Right lobe of liver (tissue), 6 donors: ENCODE measurements at regions not wholly inside any gene's neighbourhood (a gene's known extent, or its start where the extent isn't known, plus 50 kb on each side); places are given as distances from the start of the nearest gene placed in this dataset.

Experiments used
- ATAC-seq, 4 donors: fragments of 200-7000 bp; cut with Tn5 transposase; one replicate each; pipeline ENCODE4 v1.9.1; 2020; ENCODE audit warnings: mild to moderate bottlenecking in 4 of 4, moderate library complexity in 4 of 4
- DNase-seq, 3 donors: peaks; one replicate each; pipeline ENCODE4 v3.0.0-alpha.2; 2020
- H3K27ac ChIP-seq, 3 donors: fragments of 200-600 bp; one replicate each; pipeline ENCODE4 v1.8.0; 2022
- H3K27me3 ChIP-seq, 2 donors: fragments of 200-600 bp; one replicate each; pipeline ENCODE4 v1.8.0; 2022
- H3K36me3 ChIP-seq, 4 donors: fragments of 200-600 bp; sonication (generic) in 1 of 4; one replicate each; pipeline versions ENCODE4 v1.5.1 to v1.8.0; 2017 to 2022; ENCODE audit warnings: control low read depth in 1 of 4
- H3K4me1 ChIP-seq, 4 donors: fragments of 200-600 bp; sonication (generic) in 1 of 4; one replicate each; pipeline versions ENCODE4 v1.5.1 to v1.8.0; 2017 to 2022; ENCODE audit warnings: control low read depth in 1 of 4
- H3K4me3 ChIP-seq, 3 donors: fragments of 200-600 bp; one replicate each; pipeline ENCODE4 v1.8.0; 2022
- H3K9me3 ChIP-seq, 4 donors: fragments of 200-600 bp; sonication (generic) in 1 of 4; one replicate each; pipeline versions ENCODE4 v1.5.1 to v1.8.0; 2017 to 2022; ENCODE audit warnings: control low read depth in 1 of 4
- CTCF ChIP-seq, 4 donors: fragments of 200-600 bp in 3 of 4; fragments of 450-650 bp in 1 of 4; IDR thresholded peaks; one replicate each; pipeline versions ENCODE4 v1.5.1 to v1.8.0; 2016 to 2022; ENCODE audit warnings: antibody characterized with exemption in 4 of 4, mild to moderate bottlenecking in 2 of 4
- POLR2A ChIP-seq: fragments of 450-650 bp; IDR thresholded peaks from one replicate; pipeline ENCODE4 v1.6.1; 2017; ENCODE audit warnings: antibody characterized with exemption, mild to moderate bottlenecking
- WGBS: methylation state at CpG from one replicate; pipeline ENCODE4 v1.1.6; 2018; ENCODE audit warnings: low coverage, low lambda C conversion rate; ENCODE audit not compliant: insufficient coverage; ENCODE audit errors: missing lambda C conversion rate; 5-methylcytosine and 5-hydroxymethylcytosine counted together
- intact Hi-C, 2 donors: fragments of 100-400 bp; cut with DNase I; formaldehyde crosslinking; loops; one replicate each; pipeline versions ENCODE4 v1.11.2 to v1.14.1; 2022
- donor health status: DM: no; HTN: yes; CAD: no.
- donor health status: DM: no; HTN: no; CAD: no.
- donor health status: DM: no; HTN: no; CAD: no.
- donor health status: DM: no; HTN: yes; CAD: no.
- donor health status: DM: no; HTN: yes; CAD: no.

- intact Hi-C loops: no loop called here
- no peaks in the 10 kb centered on the region for H3K4me1 ChIP-seq
- no peaks in the 10 kb centered on the region for H3K36me3 ChIP-seq
- no peaks in the 10 kb centered on the region for H3K9me3 ChIP-seq
- H3K27ac ChIP-seq: no peak overlapping the region
- H3K4me3 ChIP-seq: no peak overlapping the region
- 64% methylated on average over 4 of the region's 4 CpGs for WGBS
- DNase-seq (no peak), ATAC-seq (no peak)
- no peak for TF ChIP-seq CTCF (IDR thresholded peaks at IDR 0.05)
- TF ChIP-seq POLR2A: no peak
- no peaks in the 10 kb centered on the region for H3K27me3 ChIP-seq
These were observed 1074.7 kb downstream of the TSN start for GRCh38 chr2:122830157-122830556.

- Histone ChIP-seq H3K4me3 (no peak overlapping the region), H3K27ac (no peak overlapping the region), H3K9me3 (no peaks in the 10 kb centered on the region), H3K27me3 (no peaks in the 10 kb centered on the region), H3K36me3 (no peaks in the 10 kb centered on the region), H3K4me1 (no peaks in the 10 kb centered on the region)
- no peak for TF ChIP-seq POLR2A
- TF ChIP-seq CTCF (IDR thresholded peaks at IDR 0.05): no peak
- WGBS: 58% methylated on average over 2 of the region's 2 CpGs
- intact Hi-C loops: no loop called here
- DNase-seq (no peak), ATAC-seq (no peak)
These were observed 1076.2 kb downstream of the TSN start for GRCh38 chr2:122831649-122832048.

- DNase-seq: no peak
- WGBS: 66% methylated on average over 3 of the region's 3 CpGs
- H3K36me3 ChIP-seq: no peaks in the 10 kb centered on the region
- H3K9me3 ChIP-seq: no peaks in the 10 kb centered on the region
- no peak overlapping the region for H3K27ac ChIP-seq
- H3K4me1 ChIP-seq: no peaks in the 10 kb centered on the region
- no peak overlapping the region for H3K4me3 ChIP-seq
- H3K27me3 ChIP-seq: no peaks in the 10 kb centered on the region
- TF ChIP-seq CTCF (IDR thresholded peaks at IDR 0.05) (no peak), POLR2A (no peak)
- ATAC-seq: peak in 2 of 4 donors; percentile 32 to 87
- intact Hi-C loops: no loop called here
These were observed 1088.1 kb downstream of the TSN start for GRCh38 chr2:122843503-122843902.

GRCh38 chr2:122851161-122851560, 1095.7 kb downstream of the TSN start:
- H3K27ac ChIP-seq: no peak overlapping the region
- DNase-seq (no peak), ATAC-seq (no peak)
- H3K4me3 ChIP-seq: no peak overlapping the region
- 58% methylated on average over 4 of the region's 4 CpGs for WGBS
- no peaks in the 10 kb centered on the region for H3K4me1 ChIP-seq
- H3K9me3 ChIP-seq: no peaks in the 10 kb centered on the region
- no peaks in the 10 kb centered on the region for H3K27me3 ChIP-seq
- TF ChIP-seq POLR2A (no peak), CTCF (IDR thresholded peaks at IDR 0.05) (no peak)
- intact Hi-C loops: no loop called here
- H3K36me3 ChIP-seq: no peaks in the 10 kb centered on the region

GRCh38 chr2:122851972-122852531, 1096.6 kb downstream of the TSN start:
- ATAC-seq (no peak), DNase-seq (no peak)
- Histone ChIP-seq H3K36me3 (no peaks in the 10 kb centered on the region), H3K4me1 (no peaks in the 10 kb centered on the region), H3K27ac (no peak overlapping the region), H3K9me3 (no peaks in the 10 kb centered on the region), H3K27me3 (no peaks in the 10 kb centered on the region), H3K4me3 (no peak overlapping the region)
- TF ChIP-seq POLR2A: no peak
- TF ChIP-seq CTCF (IDR thresholded peaks at IDR 0.05): no peak
- WGBS: 32% methylated on average over 4 of the region's 4 CpGs
- intact Hi-C loops: no loop called here
